ENCODE measurements at regions not wholly inside any gene's neighbourhood (a gene's known extent, or its start where the extent isn't known, plus 50 kb on each side); places are given as distances from the start of the nearest gene placed in this dataset.

DNA sequence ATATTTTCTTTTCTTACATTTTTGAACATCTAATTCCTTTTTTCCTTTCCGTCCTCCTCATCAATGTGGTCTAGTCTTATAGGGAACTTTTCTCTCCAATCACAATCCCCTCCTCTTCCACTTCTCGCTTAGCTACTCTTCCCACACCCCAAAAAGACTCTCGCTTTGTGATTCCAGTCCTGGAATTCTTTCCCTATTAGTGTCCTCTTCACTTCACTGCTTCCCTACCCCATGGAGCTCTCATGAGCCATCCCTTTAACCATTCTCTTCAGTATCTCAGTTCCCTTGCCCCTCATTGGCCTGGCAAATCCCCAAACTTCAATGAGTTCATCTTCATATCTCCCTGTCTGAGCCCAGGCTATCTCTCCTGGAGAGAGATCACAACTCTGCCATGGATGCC is 55.3 kb upstream of the CEP85L start:
- no peaks in the 10 kb centered on the region for H3K79me2 ChIP-seq (ENCODE audit: control insufficient read depth in 1 of 2, insufficient read depth in 2 of 2, low read length in 2 of 2)

More for the DNA sequence above, 55.3 kb upstream of the CEP85L start:
- no peak overlapping the region; the same call in 1 of the 2 replicates for H2BK5ac ChIP-seq (ENCODE audit: low read depth, low read length)
- peak overlapping the region; percentile 68 for H4K91ac ChIP-seq (replicated peaks; ENCODE audit: insufficient read length, low read length)
- H3K9me3 ChIP-seq (ENCODE audit: insufficient read depth in 2 of 2, low read depth in 1 of 2, low read length in 1 of 2): no peaks in the 10 kb centered on the region
- H2BK120ac ChIP-seq (replicated peaks; ENCODE audit: low read depth, low read length): peak overlapping the region; percentile 38
- no peaks in the 10 kb centered on the region for H3K79me1 ChIP-seq (ENCODE audit: low read depth, low read length)
- H3K4me3 ChIP-seq (ENCODE audit: extremely low read depth in 1 of 4, insufficient read depth in 2 of 4, low read depth in 3 of 4, low read length in 4 of 4): no peak overlapping the region
- H3K4ac ChIP-seq (replicated peaks; ENCODE audit: insufficient read length, low read depth, low read length): no peak overlapping the region
- H3K23me2 ChIP-seq (ENCODE audit: low read depth, low read length): no peaks in the 10 kb centered on the region
- H2BK20ac ChIP-seq (ENCODE audit: low read length): no peak overlapping the region; the same call in 1 of the 2 replicates
- H3K9ac ChIP-seq (replicated peaks in 1 of 4; ENCODE audit: extremely low read depth in 1 of 4, low read depth in 3 of 4, low read length in 3 of 4): no peak overlapping the region
- no peaks in the 10 kb centered on the region for H3K27me3 ChIP-seq (replicated peaks in 1 of 4; ENCODE audit: control insufficient read depth in 3 of 4, extremely low read depth in 1 of 4, insufficient read depth in 3 of 4, low read length in 3 of 4)
- no peak overlapping the region for H3K14ac ChIP-seq (ENCODE audit: insufficient read length)
- FAIRE-seq: no peak
- no peak overlapping the region for H3K56ac ChIP-seq (replicated peaks; ENCODE audit: insufficient read length, low read depth, low read length)
- H3K36me3 ChIP-seq (ENCODE audit: control insufficient read depth in 2 of 4, insufficient read depth in 4 of 4, low read length in 3 of 4): no peaks in the 10 kb centered on the region
- H3K27ac ChIP-seq (ENCODE audit: low read depth, low read length): no peak overlapping the region
- no peak overlapping the region for H4K8ac ChIP-seq (ENCODE audit: extremely low read depth, insufficient read depth, low read length)
- CTCF ChIA-PET (ENCODE audit: partially characterized antibody): interaction anchor here (0.8 to 1.6 kb wide), 5 partner anchors 9 to 126 kb away, joined by 3 to 9 read pairs (median 3); no protein-coding TSS in a partner anchor
- no peak overlapping the region for H3K23ac ChIP-seq (ENCODE audit: insufficient read length)
- TF ChIP-seq BCL11A (IDR thresholded peaks at IDR 0.05; ENCODE audit: low read depth in 2 of 2, low read length in 2 of 2) (no peak), FOSL1 (IDR thresholded peaks at IDR 0.05; ENCODE audit: insufficient read depth, low read depth, low read length) (no peak), JUND (IDR thresholded peaks at IDR 0.05; ENCODE audit: low read length) (no peak), SIRT6 (IDR thresholded peaks at IDR 0.05; ENCODE audit: low read length) (no peak), CREB1 (IDR thresholded peaks at IDR 0.05) (no peak), SIN3A (conservative IDR thresholded peaks at IDR 0.05 in 1 of 2, IDR thresholded peaks at IDR 0.05 in 1 of 2; ENCODE audit: low read depth in 1 of 2, low read length in 2 of 2) (no peak), KDM1A (IDR thresholded peaks at IDR 0.05; ENCODE audit: borderline replicate concordance, low read length) (no peak), TCF12 (IDR thresholded peaks at IDR 0.05; ENCODE audit: low read depth, low read length) (no peak), EGR1 (IDR thresholded peaks at IDR 0.05; ENCODE audit: borderline replicate concordance, low read depth, low read length) (no peak), GTF2F1 (IDR thresholded peaks at IDR 0.05; ENCODE audit: borderline replicate concordance, low read depth, low read length) (no peak)
- TF ChIP-seq, protein P1, sequence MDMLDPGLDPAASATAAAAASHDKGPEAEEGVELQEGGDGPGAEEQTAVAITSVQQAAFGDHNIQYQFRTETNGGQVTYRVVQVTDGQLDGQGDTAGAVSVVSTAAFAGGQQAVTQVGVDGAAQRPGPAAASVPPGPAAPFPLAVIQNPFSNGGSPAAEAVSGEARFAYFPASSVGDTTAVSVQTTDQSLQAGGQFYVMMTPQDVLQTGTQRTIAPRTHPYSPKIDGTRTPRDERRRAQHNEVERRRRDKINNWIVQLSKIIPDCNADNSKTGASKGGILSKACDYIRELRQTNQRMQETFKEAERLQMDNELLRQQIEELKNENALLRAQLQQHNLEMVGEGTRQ (IDR thresholded peaks at IDR 0.05; ENCODE audit: low read length): no peak
- peaks cover 0 to 20% (median 9%) of the 10 kb centered on the region in 4 experiments; a peak in 5 of 7 replicates for H3K4me1 ChIP-seq (replicated peaks in 1 of 4; ENCODE audit: control insufficient read depth in 3 of 4, insufficient read depth in 4 of 4, low read length in 3 of 4)
- H3K4me2 ChIP-seq (ENCODE audit: insufficient read depth in 1 of 2, low read depth in 2 of 2, low read length in 2 of 2): no peak overlapping the region
- peak overlapping the region; percentile 81; the same call in 1 of the 2 replicates for H2BK12ac ChIP-seq (ENCODE audit: low read depth, low read length)
- H2AFZ ChIP-seq (ENCODE audit: low read length): peak overlapping the region; percentile 48; the same call in 1 of the 2 replicates
- no peaks in the 10 kb centered on the region for H4K20me1 ChIP-seq (replicated peaks in 1 of 2; ENCODE audit: control insufficient read depth in 1 of 2, insufficient read depth in 2 of 2, low read length in 2 of 2)
- 77% methylated on average over 3 of the region's 3 CpGs; no CpG with 5 or more reads in 1 of the 2 experiments for WGBS, 2 experiments (ENCODE audit: extremely low coverage in 1 of 2, insufficient coverage in 1 of 2, insufficient read length in 1 of 2, insufficient replicate concordance in 2 of 2, low coverage in 1 of 2, low lambda C conversion rate in 2 of 2, missing lambda C conversion rate in 1 of 2)
- H3K18ac ChIP-seq (ENCODE audit: extremely low read depth, low read length): no peak overlapping the region
- H2AK5ac ChIP-seq (ENCODE audit: low read depth, low read length): 0 out of 2 replicates have a peak overlapping the region, but pooled peaks have one; percentile 54
- H2BK15ac ChIP-seq (ENCODE audit: low read length): no peak overlapping the region
- POLR2A ChIA-PET (ENCODE audit: partially characterized antibody): interaction anchor here (0.5 kb wide), 1 partner anchor 26 kb away, joined by 3 read pairs; no protein-coding TSS in a partner anchor
- no peak overlapping the region for H4K5ac ChIP-seq (ENCODE audit: insufficient read length, low read depth, low read length)
- no peak for DNase-seq (ENCODE audit: low read depth in 1 of 2, low spot score in 2 of 2)

Measured in H1 (cell line).